ENCODE measurements at regions not wholly inside any gene's neighbourhood (a gene's known extent, or its start where the extent isn't known, plus 50 kb on each side); places are given as distances from the start of the nearest gene placed in this dataset.

DNA sequence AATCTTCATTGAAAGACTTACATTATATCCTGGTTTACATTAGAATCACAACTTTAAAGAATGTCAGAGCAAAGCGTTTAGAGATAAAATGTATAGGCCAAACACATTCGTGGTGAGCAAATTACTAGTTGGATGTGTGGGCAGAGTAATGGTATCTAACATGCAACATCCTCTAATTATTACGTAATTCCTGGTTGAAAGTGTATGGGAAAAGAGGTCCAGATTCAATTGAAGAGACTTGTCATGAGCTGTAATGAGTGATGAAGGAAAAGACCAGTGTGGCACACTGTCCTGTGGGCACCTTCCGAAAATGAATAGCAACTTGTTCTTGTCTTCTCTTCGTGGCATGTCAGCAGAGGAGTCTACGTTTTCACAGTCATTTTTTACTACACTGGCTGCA, 192.8 kb downstream of the LRIG3 start:
- no peak overlapping the region for H3K27ac ChIP-seq (ENCODE audit: low read length)
- CTCF ChIA-PET, result interaction anchor here (0.8 kb wide), 1 partner anchor 187 kb away, joined by 3 read pairs; no protein-coding TSS in a partner anchor

DNA sequence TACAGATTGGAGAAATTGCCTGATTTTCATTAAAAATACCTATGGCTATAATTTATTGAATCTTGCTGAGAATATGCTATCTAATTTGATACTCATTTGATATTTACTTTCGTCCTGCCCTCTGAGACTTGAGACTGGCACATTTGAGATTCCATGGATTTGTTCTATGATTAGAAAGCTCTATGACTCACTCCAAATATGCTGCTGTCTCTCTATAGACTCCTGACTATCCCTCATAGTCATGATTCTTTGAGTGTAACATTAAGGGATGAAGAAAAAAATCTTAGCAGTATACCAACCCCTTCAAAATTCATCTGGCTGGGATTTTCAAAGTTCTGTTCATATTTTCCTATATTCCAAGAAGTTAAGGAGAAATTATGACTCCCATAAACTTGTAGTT, 191.9 kb downstream of the LRIG3 start:
- POLR2A ChIA-PET, result no interaction called here

More for the DNA sequence above, 192.8 kb downstream of the LRIG3 start:
- ATAC-seq, result no peak
- TF ChIP-seq TCF7L2 (IDR thresholded peaks at IDR 0.05; ENCODE audit: low read depth, low read length) (no peak), SIN3A (IDR thresholded peaks at IDR 0.05; ENCODE audit: borderline replicate concordance, insufficient read depth, low read depth, low read length) (no peak), POLR2AphosphoS5 (IDR thresholded peaks at IDR 0.05; ENCODE audit: low read depth, low read length) (no peak)
- TF ChIP-seq, protein P1, sequence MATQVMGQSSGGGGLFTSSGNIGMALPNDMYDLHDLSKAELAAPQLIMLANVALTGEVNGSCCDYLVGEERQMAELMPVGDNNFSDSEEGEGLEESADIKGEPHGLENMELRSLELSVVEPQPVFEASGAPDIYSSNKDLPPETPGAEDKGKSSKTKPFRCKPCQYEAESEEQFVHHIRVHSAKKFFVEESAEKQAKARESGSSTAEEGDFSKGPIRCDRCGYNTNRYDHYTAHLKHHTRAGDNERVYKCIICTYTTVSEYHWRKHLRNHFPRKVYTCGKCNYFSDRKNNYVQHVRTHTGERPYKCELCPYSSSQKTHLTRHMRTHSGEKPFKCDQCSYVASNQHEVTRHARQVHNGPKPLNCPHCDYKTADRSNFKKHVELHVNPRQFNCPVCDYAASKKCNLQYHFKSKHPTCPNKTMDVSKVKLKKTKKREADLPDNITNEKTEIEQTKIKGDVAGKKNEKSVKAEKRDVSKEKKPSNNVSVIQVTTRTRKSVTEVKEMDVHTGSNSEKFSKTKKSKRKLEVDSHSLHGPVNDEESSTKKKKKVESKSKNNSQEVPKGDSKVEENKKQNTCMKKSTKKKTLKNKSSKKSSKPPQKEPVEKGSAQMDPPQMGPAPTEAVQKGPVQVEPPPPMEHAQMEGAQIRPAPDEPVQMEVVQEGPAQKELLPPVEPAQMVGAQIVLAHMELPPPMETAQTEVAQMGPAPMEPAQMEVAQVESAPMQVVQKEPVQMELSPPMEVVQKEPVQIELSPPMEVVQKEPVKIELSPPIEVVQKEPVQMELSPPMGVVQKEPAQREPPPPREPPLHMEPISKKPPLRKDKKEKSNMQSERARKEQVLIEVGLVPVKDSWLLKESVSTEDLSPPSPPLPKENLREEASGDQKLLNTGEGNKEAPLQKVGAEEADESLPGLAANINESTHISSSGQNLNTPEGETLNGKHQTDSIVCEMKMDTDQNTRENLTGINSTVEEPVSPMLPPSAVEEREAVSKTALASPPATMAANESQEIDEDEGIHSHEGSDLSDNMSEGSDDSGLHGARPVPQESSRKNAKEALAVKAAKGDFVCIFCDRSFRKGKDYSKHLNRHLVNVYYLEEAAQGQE (IDR thresholded peaks at IDR 0.05; ENCODE audit: insufficient read depth in 1 of 2, low read depth in 2 of 2, low read length in 1 of 2), result no peak
- TF ChIP-seq, protein P2, sequence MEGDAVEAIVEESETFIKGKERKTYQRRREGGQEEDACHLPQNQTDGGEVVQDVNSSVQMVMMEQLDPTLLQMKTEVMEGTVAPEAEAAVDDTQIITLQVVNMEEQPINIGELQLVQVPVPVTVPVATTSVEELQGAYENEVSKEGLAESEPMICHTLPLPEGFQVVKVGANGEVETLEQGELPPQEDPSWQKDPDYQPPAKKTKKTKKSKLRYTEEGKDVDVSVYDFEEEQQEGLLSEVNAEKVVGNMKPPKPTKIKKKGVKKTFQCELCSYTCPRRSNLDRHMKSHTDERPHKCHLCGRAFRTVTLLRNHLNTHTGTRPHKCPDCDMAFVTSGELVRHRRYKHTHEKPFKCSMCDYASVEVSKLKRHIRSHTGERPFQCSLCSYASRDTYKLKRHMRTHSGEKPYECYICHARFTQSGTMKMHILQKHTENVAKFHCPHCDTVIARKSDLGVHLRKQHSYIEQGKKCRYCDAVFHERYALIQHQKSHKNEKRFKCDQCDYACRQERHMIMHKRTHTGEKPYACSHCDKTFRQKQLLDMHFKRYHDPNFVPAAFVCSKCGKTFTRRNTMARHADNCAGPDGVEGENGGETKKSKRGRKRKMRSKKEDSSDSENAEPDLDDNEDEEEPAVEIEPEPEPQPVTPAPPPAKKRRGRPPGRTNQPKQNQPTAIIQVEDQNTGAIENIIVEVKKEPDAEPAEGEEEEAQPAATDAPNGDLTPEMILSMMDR (IDR thresholded peaks at IDR 0.05), result no peak
- no peaks in the 10 kb centered on the region for H3K9me3 ChIP-seq (ENCODE audit: control insufficient read depth, insufficient read depth, low read depth, low read length)
- H3K4me3 ChIP-seq (ENCODE audit: low read depth in 2 of 2, low read length in 2 of 2), result no peak overlapping the region
- no peaks in the 10 kb centered on the region for H3K27me3 ChIP-seq (ENCODE audit: control insufficient read depth, insufficient read depth, low read length)
- POLR2A ChIA-PET, result no interaction called here
- H3K36me3 ChIP-seq (ENCODE audit: control insufficient read depth, insufficient read depth, low read length), result no peaks in the 10 kb centered on the region
- in situ Hi-C loops (cut with HindIII; ENCODE audit: low pct_unique_long_range_greater_than_20kb, low sequenced_read_pairs) (no loop called here), intact Hi-C loops (cut with micrococcal nuclease; ENCODE audit: unreplicated experiment) (no loop called here)
- DNase-seq (ENCODE audit: low read depth, low spot score), result no peak
- H3K4me1 ChIP-seq (ENCODE audit: control insufficient read depth, insufficient read depth, low read length), result no peaks in the 10 kb centered on the region
- no TSS peak for BruUV-seq (replicated peaks)

More for the DNA sequence above, 191.9 kb downstream of the LRIG3 start:
- H3K4me1 ChIP-seq (ENCODE audit: control insufficient read depth, insufficient read depth, low read length), result no peaks in the 10 kb centered on the region
- CTCF ChIA-PET, result no interaction called here
- H3K27me3 ChIP-seq (ENCODE audit: control insufficient read depth, insufficient read depth, low read length), result no peaks in the 10 kb centered on the region
- no peaks in the 10 kb centered on the region for H3K9me3 ChIP-seq (ENCODE audit: control insufficient read depth, insufficient read depth, low read depth, low read length)
- TF ChIP-seq, protein P2 (IDR thresholded peaks at IDR 0.05), result no peak
- TF ChIP-seq, protein P1 (IDR thresholded peaks at IDR 0.05; ENCODE audit: insufficient read depth in 1 of 2, low read depth in 2 of 2, low read length in 1 of 2), result no peak
- TF ChIP-seq TCF7L2 (IDR thresholded peaks at IDR 0.05; ENCODE audit: low read depth, low read length), result no peak
- TF ChIP-seq POLR2AphosphoS5 (IDR thresholded peaks at IDR 0.05; ENCODE audit: low read depth, low read length), result no peak
- TF ChIP-seq SIN3A (IDR thresholded peaks at IDR 0.05; ENCODE audit: borderline replicate concordance, insufficient read depth, low read depth, low read length), result no peak
- no TSS peak for BruUV-seq (replicated peaks)
- no peaks in the 10 kb centered on the region for H3K36me3 ChIP-seq (ENCODE audit: control insufficient read depth, insufficient read depth, low read length)
- ATAC-seq, result no peak
- no peak overlapping the region for H3K4me3 ChIP-seq (ENCODE audit: low read depth in 2 of 2, low read length in 2 of 2)
- no peak overlapping the region for H3K27ac ChIP-seq (ENCODE audit: low read length)
- intact Hi-C loops (cut with micrococcal nuclease; ENCODE audit: unreplicated experiment) (no loop called here), in situ Hi-C loops (cut with HindIII; ENCODE audit: low pct_unique_long_range_greater_than_20kb, low sequenced_read_pairs) (no loop called here)
- DNase-seq (ENCODE audit: low read depth, low spot score), result no peak

Data from Panc1 (cell line).